ENCODE measurements at regions not wholly inside any gene's neighbourhood (a gene's known extent, or its start where the extent isn't known, plus 50 kb on each side); places are given as distances from the start of the nearest gene placed in this dataset.

- DNase-seq: no peak
Measured at GRCh38 chr13:107296804-107297203, 728.9 kb upstream of the ARGLU1 start.

- DNase-seq: no peak
Measured at GRCh38 chr13:107295416-107296140, 727.6 kb upstream of the ARGLU1 start.

GRCh38 chr13:107293924-107294323 is 726.0 kb upstream of the ARGLU1 start:
- DNase-seq: no peak

GRCh38 chr13:107291875-107292274 is 723.9 kb upstream of the ARGLU1 start:
- no peak for DNase-seq

DNA sequence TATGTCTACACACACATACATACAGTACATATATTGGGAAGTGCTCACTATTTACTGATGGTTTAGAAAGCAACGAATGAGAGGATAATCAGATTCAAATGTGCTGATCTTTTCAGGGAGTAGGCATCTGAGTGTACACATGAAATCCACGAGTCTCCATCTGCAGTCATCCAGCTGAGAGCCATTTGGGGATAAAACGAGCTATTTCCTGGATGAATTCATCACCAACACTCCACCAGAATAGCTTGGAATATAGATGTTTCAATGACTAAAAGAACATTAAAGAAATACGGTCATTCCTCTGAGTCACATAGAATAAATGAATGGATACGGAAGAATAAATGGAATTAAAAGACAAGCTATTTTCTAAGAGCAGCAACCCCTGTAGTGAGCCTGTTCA is 721.6 kb upstream of the ARGLU1 start:
- no peak for DNase-seq

GRCh38 chr13:107284173-107284572 is 716.2 kb upstream of the ARGLU1 start:
- DNase-seq: no peak

DNA sequence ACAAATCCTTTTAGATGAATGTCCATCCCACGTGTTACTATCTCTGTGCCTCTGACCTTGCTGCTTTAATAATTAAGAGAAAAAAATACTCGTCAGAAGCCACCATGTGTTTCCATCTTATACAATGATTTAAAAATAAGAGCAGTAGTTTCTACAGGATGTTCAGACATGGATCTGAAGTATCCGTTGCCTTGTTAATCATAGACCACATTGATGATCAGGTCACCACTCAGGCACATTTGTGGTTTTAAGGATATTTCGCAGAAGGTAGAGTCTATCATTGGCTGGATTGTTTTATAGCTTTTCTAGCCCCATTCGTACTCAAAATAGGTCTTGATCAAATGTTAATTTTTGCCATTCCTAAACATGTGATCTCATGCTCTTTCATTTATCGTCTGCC is 710.0 kb upstream of the ARGLU1 start:
- DNase-seq: no peak

DNA sequence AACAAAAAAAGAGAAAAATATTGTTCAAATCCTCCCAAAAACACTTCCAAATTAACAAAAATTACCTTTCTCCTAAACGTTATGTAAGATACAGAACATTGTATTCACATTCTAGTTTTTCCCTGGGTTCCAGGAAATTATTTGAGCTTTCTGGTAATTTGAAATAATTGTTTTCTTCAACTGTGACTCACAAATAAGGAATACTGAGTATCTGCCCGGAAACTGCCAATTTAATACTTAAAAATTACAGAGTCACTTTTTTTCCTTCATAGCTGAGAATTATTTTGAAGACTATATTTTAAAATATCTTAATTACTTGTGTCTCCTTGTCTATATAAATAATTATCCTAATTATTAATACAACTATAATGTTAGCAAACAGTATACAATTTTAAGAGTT is 709.0 kb upstream of the ARGLU1 start:
- DNase-seq: no peak

DNA sequence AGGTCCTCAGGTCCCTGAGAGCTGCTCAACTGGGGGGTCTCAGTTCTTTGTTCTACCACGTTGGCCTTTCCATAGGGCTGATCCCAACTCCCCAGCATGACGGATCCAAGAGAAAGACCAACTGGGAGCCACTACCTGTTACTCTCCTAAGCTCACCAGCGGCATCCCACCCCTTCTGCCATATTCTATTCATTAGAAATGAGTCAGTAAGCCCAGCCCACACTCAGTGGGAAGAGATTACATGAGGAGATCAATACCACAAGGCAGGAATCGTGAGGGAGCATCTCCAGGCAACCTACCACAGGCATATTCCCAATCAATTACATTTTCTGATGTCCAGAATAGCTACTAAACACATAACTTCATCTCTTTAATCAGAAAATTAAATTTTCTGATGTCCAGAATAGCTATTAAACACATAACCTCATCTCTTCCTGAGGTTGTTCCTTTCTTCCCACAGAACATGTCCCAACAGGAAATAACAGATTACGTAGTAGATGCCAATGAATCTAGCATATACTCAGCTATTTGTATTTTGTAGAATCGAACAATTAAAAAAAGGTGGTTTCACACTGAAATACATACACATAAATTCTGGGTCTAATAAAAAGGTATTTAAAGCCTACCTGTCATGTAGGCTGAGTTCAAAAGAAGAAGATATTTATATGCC is 708.1 kb upstream of the ARGLU1 start:
- no peak for DNase-seq

- no peak for DNase-seq
Measured at GRCh38 chr13:107275312-107275711, 707.4 kb upstream of the ARGLU1 start.

DNA sequence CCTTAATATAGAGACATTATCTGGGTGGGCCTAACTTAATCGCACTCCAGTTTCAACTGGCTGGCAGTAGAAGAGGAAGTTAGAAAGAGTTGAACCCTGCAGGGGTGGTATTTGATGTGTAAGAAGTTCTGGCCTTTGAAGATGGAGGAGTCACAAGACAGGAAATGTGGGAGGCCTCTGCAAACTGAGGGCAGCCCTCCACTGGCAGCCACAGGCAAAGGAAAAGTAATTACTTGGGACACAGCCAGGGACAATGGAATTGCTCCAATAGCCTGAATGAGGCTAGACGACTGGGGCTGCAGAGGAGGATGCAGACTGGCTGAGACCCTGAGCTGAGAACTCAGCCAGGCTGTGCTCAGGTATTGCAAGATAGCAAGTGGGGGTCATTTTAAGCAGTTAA is 703.3 kb upstream of the ARGLU1 start:
- no peak for DNase-seq

DNA sequence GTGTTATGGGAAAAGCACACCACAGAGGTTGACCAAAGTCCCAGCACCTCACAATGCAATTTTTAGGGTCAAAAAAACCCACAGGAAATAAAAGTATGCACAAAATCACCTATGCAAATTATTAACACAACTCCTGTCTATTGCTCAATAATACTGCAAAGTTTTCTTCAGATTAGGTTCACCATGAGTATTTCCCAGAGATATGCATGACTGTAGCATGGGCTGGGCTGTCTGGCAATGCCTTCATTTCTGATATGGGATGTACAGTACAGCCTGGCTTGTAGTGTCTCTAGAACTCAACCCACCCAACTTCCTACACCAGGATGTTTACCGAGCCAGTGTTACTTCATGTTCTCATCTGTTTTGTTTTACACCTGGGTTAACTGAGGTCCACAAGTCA is 698.7 kb upstream of the ARGLU1 start:
- DNase-seq: peak; percentile 70

GRCh38 chr13:107258599-107259187 is 690.8 kb upstream of the ARGLU1 start:
- DNase-seq: no peak

GRCh38 chr13:107254392-107254791 is 686.5 kb upstream of the ARGLU1 start:
- DNase-seq: no peak

DNA sequence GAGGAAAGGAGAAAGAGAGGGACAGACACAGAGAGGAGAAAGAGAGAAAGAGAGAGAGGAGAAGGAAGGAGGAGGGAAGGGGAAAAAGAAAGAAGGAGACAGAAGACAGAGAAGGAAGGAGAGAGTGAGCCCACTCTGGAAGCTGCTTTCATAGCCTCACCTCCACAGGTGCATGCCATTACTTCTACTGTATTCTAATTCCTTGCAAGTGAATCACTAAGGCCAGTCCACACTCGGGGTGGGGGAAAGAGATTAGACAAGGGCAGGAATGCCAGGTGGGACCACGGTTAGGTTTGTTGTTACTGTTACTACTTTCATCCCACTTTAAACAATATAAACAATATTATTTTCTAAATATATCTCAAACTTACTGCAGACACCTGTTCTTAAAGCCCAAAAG is 684.5 kb upstream of the ARGLU1 start:
- no peak for DNase-seq

- DNase-seq: no peak
Measured at GRCh38 chr13:107252021-107252420, 684.1 kb upstream of the ARGLU1 start.

GRCh38 chr13:107251341-107251740 is 683.4 kb upstream of the ARGLU1 start:
- DNase-seq: no peak

DNA sequence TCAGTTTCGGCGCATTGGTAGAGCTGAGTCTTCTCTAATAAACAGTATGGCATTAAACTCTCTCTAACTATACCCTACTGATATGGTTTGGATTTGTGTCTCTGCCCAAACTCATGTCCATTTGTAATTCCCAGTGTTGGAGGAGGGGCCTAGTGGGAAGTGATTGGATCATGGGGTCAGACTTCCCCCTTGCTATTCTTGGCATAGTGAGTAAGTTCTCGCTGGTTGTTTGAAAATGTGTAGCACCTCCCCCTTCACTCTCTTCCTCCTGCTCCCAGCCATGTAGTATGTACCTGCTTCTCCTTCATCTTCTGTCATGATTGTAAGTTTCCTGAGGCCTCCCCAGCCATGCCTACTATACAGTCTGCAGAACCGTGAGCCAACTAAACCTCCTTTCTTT is 682.7 kb upstream of the ARGLU1 start:
- DNase-seq: no peak

DNA sequence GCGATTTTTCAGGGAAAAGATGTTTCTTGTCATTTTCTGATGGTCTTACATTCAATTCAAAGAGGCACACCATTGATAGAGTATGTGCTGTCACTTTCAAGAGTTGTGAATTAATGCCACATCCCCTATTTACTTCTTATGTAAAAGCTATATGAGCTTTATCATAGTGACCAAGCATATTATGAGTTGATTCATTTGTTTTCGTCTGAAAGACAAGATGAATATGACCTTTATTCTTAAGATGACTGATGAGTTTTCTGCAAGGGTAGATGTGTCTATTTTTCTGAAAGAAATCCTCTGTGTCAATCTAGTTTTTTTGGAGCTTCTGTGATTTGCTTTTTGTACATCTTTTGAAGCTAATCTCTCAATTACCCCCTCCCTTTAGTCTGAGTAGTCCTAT is 676.3 kb upstream of the ARGLU1 start:
- no peak for DNase-seq

GRCh38 chr13:107242138-107242537 is 674.2 kb upstream of the ARGLU1 start:
- DNase-seq: no peak

DNA sequence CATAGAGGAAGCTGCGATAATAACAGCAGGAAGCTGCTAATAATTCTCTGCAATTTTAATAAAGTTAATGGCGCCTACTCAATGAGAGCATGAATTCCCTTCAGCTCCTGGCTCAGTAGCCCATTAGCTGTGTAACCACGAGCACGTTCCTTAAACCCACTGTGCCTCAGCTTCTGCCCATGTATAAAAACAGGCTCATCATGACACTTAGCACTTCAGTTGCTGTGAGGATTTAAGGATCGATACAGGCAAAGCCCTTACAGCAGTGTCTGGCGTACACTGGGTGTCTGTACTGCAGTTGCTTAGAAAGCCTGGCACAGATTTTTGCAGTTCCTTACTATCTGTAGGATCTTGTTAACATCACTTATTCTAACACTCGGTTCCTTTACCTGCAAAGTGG is 673.4 kb upstream of the ARGLU1 start:
- no peak for DNase-seq

GRCh38 chr13:107239213-107239612 is 671.3 kb upstream of the ARGLU1 start:
- no peak for DNase-seq

DNA sequence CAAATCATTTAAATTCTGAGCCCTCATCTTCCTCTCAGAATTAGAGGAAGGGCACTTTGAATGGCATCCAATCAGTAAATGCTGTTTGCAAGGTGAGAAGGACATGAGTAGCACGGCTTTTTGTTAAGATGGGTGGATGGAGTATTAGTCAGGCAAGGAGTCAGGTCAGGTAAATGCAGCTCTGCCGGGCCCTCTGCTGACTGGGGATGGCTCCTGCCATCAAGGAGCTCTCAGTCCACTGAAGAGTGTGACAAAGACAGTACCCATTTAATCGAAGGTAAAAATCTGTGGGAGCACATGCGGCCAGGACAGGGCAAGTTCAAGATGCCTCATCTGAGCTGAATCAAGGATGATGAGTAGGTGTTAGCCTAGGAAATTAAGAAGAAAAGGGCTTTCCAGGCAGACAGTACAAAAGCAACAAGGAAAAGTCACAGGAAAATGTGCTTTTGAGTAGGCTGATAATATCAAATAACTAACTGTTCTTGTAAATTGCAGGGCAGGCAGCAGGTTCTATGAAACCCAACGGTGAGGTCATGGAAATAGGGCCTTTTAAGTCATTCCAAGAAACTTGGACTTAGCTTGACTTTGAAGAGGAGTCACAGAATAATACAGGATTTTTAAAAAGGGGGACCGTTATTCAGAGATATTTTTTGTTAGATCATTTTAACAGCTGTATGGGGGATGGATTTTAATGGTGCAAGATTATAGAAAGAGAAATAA is 670.5 kb upstream of the ARGLU1 start:
- DNase-seq: no peak

All from NCI-H748 treated with DMSO at 0.1 percent for 48 hours (cell line).